HAP-1 (cell line): ENCODE measurements at regions not wholly inside any gene's neighbourhood (a gene's known extent, or its start where the extent isn't known, plus 50 kb on each side); places are given as distances from the start of the nearest gene placed in this dataset.
"Not testable (repeated sequence)": the region's sequence is repeated elsewhere in the genome, so short reads cannot be mapped to it uniquely, and the experiment has no call there.

ENCODE experiments used
- DNase-seq, 2 experiments: peaks; one replicate each; pipeline ENCODE4 v3.0.0-alpha.2; 2016 to 2020; ENCODE audit warnings: low spot score in 2 of 2
- H3K27me3 ChIP-seq: fragments of 250-450 bp; sonication (Bioruptor Pico); 2 replicates; pipeline ENCODE4 v1.5.1; 2020; ENCODE audit warnings: low read depth, mild to moderate bottlenecking, moderate library complexity
- H3K36me3 ChIP-seq: fragments of 250-450 bp; sonication (Bioruptor Pico); replicated peaks from 2 replicates; pipeline ENCODE4 v1.5.1; 2020; ENCODE audit warnings: mild to moderate bottlenecking
- H3K4me1 ChIP-seq: fragments of 250-450 bp; sonication (Bioruptor Pico); 2 replicates; pipeline ENCODE4 v1.5.1; 2020; ENCODE audit warnings: mild to moderate bottlenecking
- H3K4me3 ChIP-seq: fragments of 250-450 bp; sonication (Bioruptor Pico); 2 replicates; pipeline ENCODE4 v1.5.1; 2020; ENCODE audit warnings: mild to moderate bottlenecking, moderate library complexity
- H3K9me3 ChIP-seq: fragments of 250-450 bp; sonication (Bioruptor Pico); 2 replicates; pipeline ENCODE4 v1.5.1; 2020; ENCODE audit warnings: mild to moderate bottlenecking, moderate library complexity
- in situ Hi-C: fragments of 300-500 bp; cut with MboI; formaldehyde crosslinking; loops from 3 replicates; pipeline ENCODE4 v1.14.3; 2020; ENCODE audit warnings: low sequenced_read_pairs, inconsistent platforms, mixed read lengths

- in situ Hi-C loops: no loop called here
- H3K27me3 ChIP-seq: no peaks in the 10 kb centered on the region
Observed at GRCh38 chrX:139008185-139008584, 296.7 kb upstream of the FGF13 start.

GRCh38 chrX:139003856-139004527 is 292.5 kb upstream of the FGF13 start:
- H3K27me3 ChIP-seq, DNase-seq, in situ Hi-C loops: not testable (repeated sequence)

More at GRCh38 chrX:139008185-139008584, 296.7 kb upstream of the FGF13 start:
- Histone ChIP-seq H3K4me3 (no peak overlapping the region), H3K4me1 (no peaks in the 10 kb centered on the region), H3K9me3 (no peaks in the 10 kb centered on the region), H3K36me3 (no peaks in the 10 kb centered on the region)
- no peak for DNase-seq

GRCh38 chrX:139002319-139002718 is 290.8 kb upstream of the FGF13 start:
- Histone ChIP-seq H3K9me3 (no peaks in the 10 kb centered on the region), H3K4me3 (no peak overlapping the region), H3K27me3 (no peaks in the 10 kb centered on the region), H3K36me3 (no peaks in the 10 kb centered on the region), H3K4me1 (no peaks in the 10 kb centered on the region)
- DNase-seq: no peak
- in situ Hi-C loops: no loop called here

More at GRCh38 chrX:139003856-139004527, 292.5 kb upstream of the FGF13 start:
- H3K36me3 ChIP-seq, H3K4me3 ChIP-seq, H3K4me1 ChIP-seq, H3K9me3 ChIP-seq: not testable (repeated sequence)

GRCh38 chrX:138996268-138996667 is 284.8 kb upstream of the FGF13 start:
- DNase-seq: no peak
- Histone ChIP-seq H3K27me3 (no peaks in the 10 kb centered on the region), H3K4me1 (no peaks in the 10 kb centered on the region), H3K4me3 (no peak overlapping the region), H3K36me3 (no peaks in the 10 kb centered on the region), H3K9me3 (no peaks in the 10 kb centered on the region)
- in situ Hi-C loops: no loop called here

- in situ Hi-C loops: no loop called here
Observed at GRCh38 chrX:138995458-138995857, 283.9 kb upstream of the FGF13 start.

GRCh38 chrX:138990425-138990824 is 278.9 kb upstream of the FGF13 start:
- H3K9me3 ChIP-seq, DNase-seq, H3K36me3 ChIP-seq, H3K27me3 ChIP-seq, H3K4me1 ChIP-seq, in situ Hi-C loops, H3K4me3 ChIP-seq: not testable (repeated sequence)

More at GRCh38 chrX:138995458-138995857, 283.9 kb upstream of the FGF13 start:
- no peak for DNase-seq
- H3K4me3 ChIP-seq: no peak overlapping the region
- no peaks in the 10 kb centered on the region for H3K27me3 ChIP-seq
- H3K4me1 ChIP-seq: no peaks in the 10 kb centered on the region
- no peaks in the 10 kb centered on the region for H3K9me3 ChIP-seq
- H3K36me3 ChIP-seq: no peaks in the 10 kb centered on the region

GRCh38 chrX:138986866-138987265 is 275.3 kb upstream of the FGF13 start:
- DNase-seq: no peak

GRCh38 chrX:138986235-138986634 is 274.7 kb upstream of the FGF13 start:
- no peak for DNase-seq
- Histone ChIP-seq H3K36me3 (no peaks in the 10 kb centered on the region), H3K27me3 (no peaks in the 10 kb centered on the region), H3K4me1 (no peaks in the 10 kb centered on the region), H3K4me3 (no peak overlapping the region), H3K9me3 (no peaks in the 10 kb centered on the region)
- in situ Hi-C loops: no loop called here

More at GRCh38 chrX:138986866-138987265, 275.3 kb upstream of the FGF13 start:
- no peaks in the 10 kb centered on the region for H3K4me1 ChIP-seq
- H3K9me3 ChIP-seq: no peaks in the 10 kb centered on the region
- H3K27me3 ChIP-seq: no peaks in the 10 kb centered on the region
- in situ Hi-C loops: no loop called here
- H3K4me3 ChIP-seq: no peak overlapping the region
- no peaks in the 10 kb centered on the region for H3K36me3 ChIP-seq

GRCh38 chrX:138982365-138982764 is 270.8 kb upstream of the FGF13 start:
- no peaks in the 10 kb centered on the region for H3K27me3 ChIP-seq
- in situ Hi-C loops: no loop called here
- no peaks in the 10 kb centered on the region for H3K9me3 ChIP-seq
- H3K36me3 ChIP-seq: no peaks in the 10 kb centered on the region
- no peaks in the 10 kb centered on the region for H3K4me1 ChIP-seq
- DNase-seq: no peak
- no peak overlapping the region for H3K4me3 ChIP-seq

- H3K27me3 ChIP-seq: no peaks in the 10 kb centered on the region
- DNase-seq: no peak
- H3K4me3 ChIP-seq: no peak overlapping the region
- no peaks in the 10 kb centered on the region for H3K9me3 ChIP-seq
- H3K4me1 ChIP-seq: no peaks in the 10 kb centered on the region
- H3K36me3 ChIP-seq: no peaks in the 10 kb centered on the region
- in situ Hi-C loops: no loop called here
Observed at GRCh38 chrX:138964501-138964900, 253.0 kb upstream of the FGF13 start.

- in situ Hi-C loops, H3K27me3 ChIP-seq, DNase-seq, H3K4me1 ChIP-seq, H3K36me3 ChIP-seq, H3K9me3 ChIP-seq, H3K4me3 ChIP-seq: not testable (repeated sequence)
Observed at GRCh38 chrX:138962419-138962818, 250.9 kb upstream of the FGF13 start.

GRCh38 chrX:138954976-138955375 is 243.5 kb upstream of the FGF13 start:
- Histone ChIP-seq H3K9me3 (no peaks in the 10 kb centered on the region), H3K4me1 (no peaks in the 10 kb centered on the region), H3K27me3 (no peaks in the 10 kb centered on the region), H3K4me3 (no peak overlapping the region), H3K36me3 (no peaks in the 10 kb centered on the region)
- DNase-seq: no peak
- in situ Hi-C loops: no loop called here

- no peaks in the 10 kb centered on the region for H3K4me1 ChIP-seq
- no peak overlapping the region for H3K4me3 ChIP-seq
- no peak for DNase-seq
- no peaks in the 10 kb centered on the region; the same call in 1 of the 2 replicates for H3K9me3 ChIP-seq
- H3K27me3 ChIP-seq: no peaks in the 10 kb centered on the region
- in situ Hi-C loops: no loop called here
- H3K36me3 ChIP-seq: no peaks in the 10 kb centered on the region
Observed at GRCh38 chrX:138946926-138947325, 235.4 kb upstream of the FGF13 start.

GRCh38 chrX:138945219-138945618 is 233.7 kb upstream of the FGF13 start:
- in situ Hi-C loops: no loop called here
- Histone ChIP-seq H3K27me3 (no peaks in the 10 kb centered on the region), H3K4me3 (no peak overlapping the region), H3K9me3 (no peaks in the 10 kb centered on the region; the same call in 1 of the 2 replicates), H3K4me1 (no peaks in the 10 kb centered on the region), H3K36me3 (no peaks in the 10 kb centered on the region)
- DNase-seq: no peak

GRCh38 chrX:138939038-138939437 is 227.5 kb upstream of the FGF13 start:
- Histone ChIP-seq H3K27me3 (no peaks in the 10 kb centered on the region), H3K36me3 (no peaks in the 10 kb centered on the region), H3K4me3 (no peak overlapping the region), H3K4me1 (no peaks in the 10 kb centered on the region), H3K9me3 (no peaks in the 10 kb centered on the region)
- in situ Hi-C loops: no loop called here
- DNase-seq: no peak
